D721Med (cell line): ENCODE measurements at regions not wholly inside any gene's neighbourhood (a gene's known extent, or its start where the extent isn't known, plus 50 kb on each side); places are given as distances from the start of the nearest gene placed in this dataset.

Source experiments
- DNase-seq: peaks from one replicate; pipeline ENCODE4 v3.0.0; 2011; ENCODE audit warnings: low spot score; ENCODE audit not compliant: insufficient read length
- FAIRE-seq: peaks from 2 replicates; lab custom pipeline; 2011; peaks lifted over from hg19 to GRCh38; lab: Jason Lieb, UNC
- CTCF ChIP-seq: IDR thresholded peaks from 2 replicates; pipeline ENCODE4 v1.5.1; 2012; ENCODE audit warnings: mild to moderate bottlenecking, control low read depth; ENCODE audit not compliant: insufficient read depth; ENCODE audit errors: missing control alignments

- no peak for FAIRE-seq
- no peak for DNase-seq
- TF ChIP-seq CTCF, result no peak
Measured at GRCh38 chr2:37852585-37853014, 72.5 kb upstream of the RMDN2 start.

- FAIRE-seq, result no peak
- TF ChIP-seq CTCF, result no peak
- DNase-seq, result no peak
Measured at GRCh38 chr2:37854676-37855282, 70.3 kb upstream of the RMDN2 start.

- no peak for DNase-seq
Measured at GRCh38 chr2:37855283-37856041, 69.6 kb upstream of the RMDN2 start.

GRCh38 chr2:37856101-37856751 lies 68.9 kb upstream of the RMDN2 start:
- FAIRE-seq, result no peak
- DNase-seq, result no peak
- no peak for TF ChIP-seq CTCF

More at GRCh38 chr2:37855283-37856041, 69.6 kb upstream of the RMDN2 start:
- FAIRE-seq, result no peak
- no peak for TF ChIP-seq CTCF

GRCh38 chr2:37857575-37858399 lies 67.3 kb upstream of the RMDN2 start:
- FAIRE-seq (no peak), DNase-seq (no peak)
- no peak for TF ChIP-seq CTCF

- FAIRE-seq (no peak), DNase-seq (no peak)
Measured at GRCh38 chr2:37858400-37858711, 66.7 kb upstream of the RMDN2 start.

More at GRCh38 chr2:37858400-37858711, 66.7 kb upstream of the RMDN2 start:
- no peak for TF ChIP-seq CTCF
